IMR-90 (cell line): ENCODE measurements at regions not wholly inside any gene's neighbourhood (a gene's known extent, or its start where the extent isn't known, plus 50 kb on each side); places are given as distances from the start of the nearest gene placed in this dataset.

Experiments
- MAFK ChIP-seq: IDR thresholded peaks from 2 replicates; pipeline ENCODE4 v1.6.1; 2012; ENCODE audit warnings: low read depth, low read length, improper control_type of control experiment
- MXI1 ChIP-seq: IDR thresholded peaks from 2 replicates; pipeline ENCODE4 v1.6.1; 2012; ENCODE audit warnings: low read depth, mild to moderate bottlenecking, low read length, moderate library complexity, borderline replicate concordance
- POLR2A ChIP-seq: IDR thresholded peaks from 2 replicates; pipeline ENCODE4 v1.6.1; 2012; ENCODE audit warnings: mild to moderate bottlenecking, low read depth, low read length
- RFX5 ChIP-seq: IDR thresholded peaks from 2 replicates; pipeline ENCODE4 v1.8.0; 2012; ENCODE audit warnings: low read depth, mild to moderate bottlenecking, low read length, moderate library complexity
- TF ChIP-seq, protein P1 (sequence below): conservative IDR thresholded peaks from 2 replicates; pipeline ENCODE4 v1.5.1; 2012; ENCODE audit warnings: mild to moderate bottlenecking, low read depth, low read length, improper control_type of control experiment

DNA sequence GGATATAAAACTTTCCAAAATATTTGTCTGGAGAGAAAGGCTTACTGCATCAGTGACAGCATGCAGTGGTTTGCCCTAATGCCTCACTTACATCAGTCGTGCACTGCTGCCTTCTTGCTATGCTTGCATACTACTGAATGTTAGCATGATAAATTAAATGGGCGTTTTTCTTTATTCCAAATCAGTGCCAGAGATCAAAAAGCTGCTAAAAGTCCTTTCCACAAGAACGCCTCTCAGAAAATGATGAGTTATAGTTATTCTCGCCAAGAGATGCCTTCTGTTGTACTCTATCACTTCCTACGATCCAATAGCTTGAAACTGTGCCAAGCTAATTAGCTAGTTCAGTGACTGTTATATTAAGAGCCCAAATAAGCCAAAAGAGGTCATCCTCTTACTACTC is 345.8 kb upstream of the ROBO2 start:
- TF ChIP-seq, protein P1, sequence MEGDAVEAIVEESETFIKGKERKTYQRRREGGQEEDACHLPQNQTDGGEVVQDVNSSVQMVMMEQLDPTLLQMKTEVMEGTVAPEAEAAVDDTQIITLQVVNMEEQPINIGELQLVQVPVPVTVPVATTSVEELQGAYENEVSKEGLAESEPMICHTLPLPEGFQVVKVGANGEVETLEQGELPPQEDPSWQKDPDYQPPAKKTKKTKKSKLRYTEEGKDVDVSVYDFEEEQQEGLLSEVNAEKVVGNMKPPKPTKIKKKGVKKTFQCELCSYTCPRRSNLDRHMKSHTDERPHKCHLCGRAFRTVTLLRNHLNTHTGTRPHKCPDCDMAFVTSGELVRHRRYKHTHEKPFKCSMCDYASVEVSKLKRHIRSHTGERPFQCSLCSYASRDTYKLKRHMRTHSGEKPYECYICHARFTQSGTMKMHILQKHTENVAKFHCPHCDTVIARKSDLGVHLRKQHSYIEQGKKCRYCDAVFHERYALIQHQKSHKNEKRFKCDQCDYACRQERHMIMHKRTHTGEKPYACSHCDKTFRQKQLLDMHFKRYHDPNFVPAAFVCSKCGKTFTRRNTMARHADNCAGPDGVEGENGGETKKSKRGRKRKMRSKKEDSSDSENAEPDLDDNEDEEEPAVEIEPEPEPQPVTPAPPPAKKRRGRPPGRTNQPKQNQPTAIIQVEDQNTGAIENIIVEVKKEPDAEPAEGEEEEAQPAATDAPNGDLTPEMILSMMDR: no peak
- TF ChIP-seq RFX5 (no peak), MAFK (no peak), POLR2A (no peak), MXI1 (no peak)
